GM18867 (cell line): ENCODE measurements at regions not wholly inside any gene's neighbourhood (a gene's known extent, or its start where the extent isn't known, plus 50 kb on each side); places are given as distances from the start of the nearest gene placed in this dataset.
A peak's percentile ranks its signal among the peaks of the same experiment; 100 is the strongest.
"Not testable (repeated sequence)": the region's sequence is repeated elsewhere in the genome, so short reads cannot be mapped to it uniquely, and the experiment has no call there.

Experiments
- ATAC-seq: cut with Tn5 transposase; IDR thresholded peaks from one replicate; pipeline ENCODE4 v1.9.1; 2021; ENCODE audit warnings: mild to moderate bottlenecking, moderate library complexity; ENCODE audit not compliant: unreplicated experiment

- no peak for ATAC-seq
These were observed 181.4 kb downstream of the TBX18 start for GRCh38 chr6:84582997-84583396.

- ATAC-seq = no peak
These were observed 182.7 kb downstream of the TBX18 start for GRCh38 chr6:84581494-84582259.

GRCh38 chr6:84579404-84579803 is 185.0 kb downstream of the TBX18 start:
- ATAC-seq = no peak

GRCh38 chr6:84576029-84576428 is 188.4 kb downstream of the TBX18 start:
- no peak for ATAC-seq

GRCh38 chr6:84575264-84575663 is 189.1 kb downstream of the TBX18 start:
- peak; percentile 98 for ATAC-seq

- ATAC-seq = no peak
These were observed 194.5 kb downstream of the TBX18 start for GRCh38 chr6:84569882-84570281.

GRCh38 chr6:84568971-84569370 is 195.4 kb downstream of the TBX18 start:
- ATAC-seq = no peak

- ATAC-seq = not testable (repeated sequence)
These were observed 198.7 kb downstream of the TBX18 start for GRCh38 chr6:84565718-84566117.

- ATAC-seq = no peak
These were observed 203.7 kb downstream of the TBX18 start for GRCh38 chr6:84560436-84561390.

GRCh38 chr6:84556541-84557335 is 207.7 kb downstream of the TBX18 start:
- ATAC-seq = no peak

- no peak for ATAC-seq
These were observed 209.7 kb downstream of the TBX18 start for GRCh38 chr6:84554706-84555105.

GRCh38 chr6:84554074-84554473 is 210.3 kb downstream of the TBX18 start:
- ATAC-seq = no peak

GRCh38 chr6:84553527-84553926 is 210.9 kb downstream of the TBX18 start:
- no peak for ATAC-seq

GRCh38 chr6:84551797-84552196 is 212.6 kb downstream of the TBX18 start:
- no peak for ATAC-seq

GRCh38 chr6:84549917-84550316 is 214.5 kb downstream of the TBX18 start:
- ATAC-seq = no peak

GRCh38 chr6:84547341-84547801 is 217.0 kb downstream of the TBX18 start:
- ATAC-seq = peak; percentile 74

- no peak for ATAC-seq
These were observed 217.9 kb downstream of the TBX18 start for GRCh38 chr6:84546427-84546914.

GRCh38 chr6:84539122-84539856 is 225.1 kb downstream of the TBX18 start:
- no peak for ATAC-seq

- ATAC-seq = no peak
These were observed 227.3 kb downstream of the TBX18 start for GRCh38 chr6:84536885-84537638.
